ENCODE measurements at regions not wholly inside any gene's neighbourhood (a gene's known extent, or its start where the extent isn't known, plus 50 kb on each side); places are given as distances from the start of the nearest gene placed in this dataset.

DNA sequence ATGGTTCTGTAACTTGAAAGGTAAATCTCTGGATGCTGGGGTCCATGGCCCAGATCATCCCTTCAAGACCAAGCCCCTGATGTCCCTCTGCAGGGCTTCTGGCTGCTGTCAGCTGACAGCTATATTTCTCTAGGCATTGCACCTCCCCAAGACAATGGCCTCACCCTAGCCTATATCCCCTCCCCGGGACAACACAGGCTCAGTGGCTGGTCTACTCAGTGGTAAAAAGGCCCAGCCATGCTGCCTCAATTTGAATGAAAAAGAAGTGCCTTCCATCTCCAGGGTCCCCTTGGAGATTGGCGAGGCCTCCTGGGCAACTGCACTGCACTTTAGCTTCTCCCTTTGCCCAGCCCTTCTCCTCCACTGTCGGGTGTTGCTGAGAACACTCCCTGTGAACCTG, 602.8 kb downstream of the CDH26 start:
- no peak overlapping the region for H3K4me3 ChIP-seq (ENCODE audit: low read depth, low read length)
- H3K9me3 ChIP-seq (ENCODE audit: control insufficient read depth, insufficient read depth, low read depth, low read length), result no peaks in the 10 kb centered on the region
- H3K4me1 ChIP-seq (ENCODE audit: control insufficient read depth, insufficient read depth, low read length), result no peaks in the 10 kb centered on the region
- H3K27ac ChIP-seq (ENCODE audit: extremely low read depth, low read depth, low read length), result no peak overlapping the region
- CTCF ChIA-PET, result no interaction called here
- no peaks in the 10 kb centered on the region for H3K36me3 ChIP-seq (ENCODE audit: control insufficient read depth in 2 of 2, insufficient read depth in 1 of 2, low read length in 2 of 2)
- POLR2A ChIA-PET, result no interaction called here
- TF ChIP-seq ZNF23 (tag by site-specific recombination; IDR thresholded peaks at IDR 0.05; ENCODE audit: borderline replicate concordance), result no peak
- TF ChIP-seq ZNF521 (tag by site-specific recombination; IDR thresholded peaks at IDR 0.05), result no peak
- TF ChIP-seq CTCF (tag by site-specific recombination; IDR thresholded peaks at IDR 0.05), result no peak
- TF ChIP-seq, protein P1, sequence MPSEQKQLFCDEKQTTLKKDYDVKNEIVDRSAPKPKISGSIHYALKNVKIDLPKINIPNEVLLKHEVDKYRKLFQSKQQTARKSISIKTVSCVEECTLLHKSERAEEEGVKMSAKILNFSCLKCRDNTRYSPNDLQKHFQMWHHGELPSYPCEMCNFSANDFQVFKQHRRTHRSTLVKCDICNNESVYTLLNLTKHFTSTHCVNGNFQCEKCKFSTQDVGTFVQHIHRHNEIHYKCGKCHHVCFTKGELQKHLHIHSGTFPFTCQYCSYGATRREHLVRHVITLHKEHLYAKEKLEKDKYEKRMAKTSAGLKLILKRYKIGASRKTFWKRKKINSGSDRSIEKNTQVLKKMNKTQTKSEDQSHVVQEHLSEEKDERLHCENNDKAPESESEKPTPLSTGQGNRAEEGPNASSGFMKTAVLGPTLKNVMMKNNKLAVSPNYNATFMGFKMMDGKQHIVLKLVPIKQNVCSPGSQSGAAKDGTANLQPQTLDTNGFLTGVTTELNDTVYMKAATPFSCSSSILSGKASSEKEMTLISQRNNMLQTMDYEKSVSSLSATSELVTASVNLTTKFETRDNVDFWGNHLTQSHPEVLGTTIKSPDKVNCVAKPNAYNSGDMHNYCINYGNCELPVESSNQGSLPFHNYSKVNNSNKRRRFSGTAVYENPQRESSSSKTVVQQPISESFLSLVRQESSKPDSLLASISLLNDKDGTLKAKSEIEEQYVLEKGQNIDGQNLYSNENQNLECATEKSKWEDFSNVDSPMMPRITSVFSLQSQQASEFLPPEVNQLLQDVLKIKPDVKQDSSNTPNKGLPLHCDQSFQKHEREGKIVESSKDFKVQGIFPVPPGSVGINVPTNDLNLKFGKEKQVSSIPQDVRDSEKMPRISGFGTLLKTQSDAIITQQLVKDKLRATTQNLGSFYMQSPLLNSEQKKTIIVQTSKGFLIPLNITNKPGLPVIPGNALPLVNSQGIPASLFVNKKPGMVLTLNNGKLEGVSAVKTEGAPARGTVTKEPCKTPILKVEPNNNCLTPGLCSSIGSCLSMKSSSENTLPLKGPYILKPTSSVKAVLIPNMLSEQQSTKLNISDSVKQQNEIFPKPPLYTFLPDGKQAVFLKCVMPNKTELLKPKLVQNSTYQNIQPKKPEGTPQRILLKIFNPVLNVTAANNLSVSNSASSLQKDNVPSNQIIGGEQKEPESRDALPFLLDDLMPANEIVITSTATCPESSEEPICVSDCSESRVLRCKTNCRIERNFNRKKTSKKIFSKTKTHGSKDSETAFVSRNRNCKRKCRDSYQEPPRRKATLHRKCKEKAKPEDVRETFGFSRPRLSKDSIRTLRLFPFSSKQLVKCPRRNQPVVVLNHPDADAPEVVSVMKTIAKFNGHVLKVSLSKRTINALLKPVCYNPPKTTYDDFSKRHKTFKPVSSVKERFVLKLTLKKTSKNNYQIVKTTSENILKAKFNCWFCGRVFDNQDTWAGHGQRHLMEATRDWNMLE (tag by site-specific recombination; conservative IDR thresholded peaks at IDR 0.05; ENCODE audit: low read depth), result no peak
- no peak for TF ChIP-seq ZNF510 (tag by site-specific recombination; IDR thresholded peaks at IDR 0.05; ENCODE audit: insufficient replicate concordance)
- no peak for TF ChIP-seq ZSCAN16 (tag by site-specific recombination; IDR thresholded peaks at IDR 0.05)
- TF ChIP-seq ZSCAN30 (tag by site-specific recombination; IDR thresholded peaks at IDR 0.05), result no peak
- no peak for TF ChIP-seq ZNF423 (tag by site-specific recombination; IDR thresholded peaks at IDR 0.05)
- TF ChIP-seq ZNF561 (tag by site-specific recombination; IDR thresholded peaks at IDR 0.05; ENCODE audit: borderline replicate concordance), result no peak
- TF ChIP-seq WT1 (tag by site-specific recombination; IDR thresholded peaks at IDR 0.05), result no peak
- TF ChIP-seq, protein P2, sequence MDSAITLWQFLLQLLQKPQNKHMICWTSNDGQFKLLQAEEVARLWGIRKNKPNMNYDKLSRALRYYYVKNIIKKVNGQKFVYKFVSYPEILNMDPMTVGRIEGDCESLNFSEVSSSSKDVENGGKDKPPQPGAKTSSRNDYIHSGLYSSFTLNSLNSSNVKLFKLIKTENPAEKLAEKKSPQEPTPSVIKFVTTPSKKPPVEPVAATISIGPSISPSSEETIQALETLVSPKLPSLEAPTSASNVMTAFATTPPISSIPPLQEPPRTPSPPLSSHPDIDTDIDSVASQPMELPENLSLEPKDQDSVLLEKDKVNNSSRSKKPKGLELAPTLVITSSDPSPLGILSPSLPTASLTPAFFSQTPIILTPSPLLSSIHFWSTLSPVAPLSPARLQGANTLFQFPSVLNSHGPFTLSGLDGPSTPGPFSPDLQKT (IDR thresholded peaks at IDR 0.05; ENCODE audit: borderline replicate concordance, low read depth, low read length), result no peak
- no peak for TF ChIP-seq ZNF174 (tag by site-specific recombination; IDR thresholded peaks at IDR 0.05)
- TF ChIP-seq, protein P3, sequence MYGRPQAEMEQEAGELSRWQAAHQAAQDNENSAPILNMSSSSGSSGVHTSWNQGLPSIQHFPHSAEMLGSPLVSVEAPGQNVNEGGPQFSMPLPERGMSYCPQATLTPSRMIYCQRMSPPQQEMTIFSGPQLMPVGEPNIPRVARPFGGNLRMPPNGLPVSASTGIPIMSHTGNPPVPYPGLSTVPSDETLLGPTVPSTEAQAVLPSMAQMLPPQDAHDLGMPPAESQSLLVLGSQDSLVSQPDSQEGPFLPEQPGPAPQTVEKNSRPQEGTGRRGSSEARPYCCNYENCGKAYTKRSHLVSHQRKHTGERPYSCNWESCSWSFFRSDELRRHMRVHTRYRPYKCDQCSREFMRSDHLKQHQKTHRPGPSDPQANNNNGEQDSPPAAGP (tag by site-specific recombination; IDR thresholded peaks at IDR 0.05), result no peak
- TF ChIP-seq ZNF274 (IDR thresholded peaks at IDR 0.05; ENCODE audit: low read length), result no peak
- no peak for TF ChIP-seq ZNF274 (tag by site-specific recombination; IDR thresholded peaks at IDR 0.05; ENCODE audit: borderline replicate concordance)
- TF ChIP-seq ZNF157 (tag by site-specific recombination; IDR thresholded peaks at IDR 0.05), result no peak

DNA sequence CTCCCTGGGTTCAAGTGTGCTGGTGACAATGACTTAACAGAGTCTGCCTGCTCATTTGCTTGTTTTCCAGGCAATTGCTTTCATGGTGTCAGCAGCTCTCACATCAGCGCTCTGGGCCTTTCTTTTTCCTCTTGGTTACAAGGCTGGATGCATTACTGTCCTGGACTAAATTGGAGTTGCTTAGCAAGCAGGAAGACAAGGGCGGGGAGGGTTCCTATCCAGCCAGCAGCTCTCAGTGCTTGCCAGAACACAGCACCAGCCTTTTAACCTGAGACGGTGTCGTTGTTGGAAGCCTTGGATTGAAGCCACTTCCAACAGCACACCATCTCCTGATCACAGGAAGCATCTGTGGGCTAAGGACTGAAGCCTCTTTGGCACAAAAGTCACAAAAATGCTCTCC, 606.9 kb downstream of the CDH26 start:
- TF ChIP-seq ZBTB1 (tag by site-specific recombination; IDR thresholded peaks at IDR 0.05) (no peak), WT1 (tag by site-specific recombination; IDR thresholded peaks at IDR 0.05) (no peak), HOXA7 (CRISPR knock-in tag; IDR thresholded peaks at IDR 0.05; ENCODE audit: borderline replicate concordance) (no peak), ZNF23 (tag by site-specific recombination; IDR thresholded peaks at IDR 0.05; ENCODE audit: borderline replicate concordance) (no peak)
- POLR2A ChIA-PET, result no interaction called here
- H3K36me3 ChIP-seq (ENCODE audit: control insufficient read depth in 2 of 2, insufficient read depth in 1 of 2, low read length in 2 of 2), result no peaks in the 10 kb centered on the region
- no peaks in the 10 kb centered on the region for H3K4me1 ChIP-seq (ENCODE audit: control insufficient read depth, insufficient read depth, low read length)
- no peak overlapping the region for H3K4me3 ChIP-seq (ENCODE audit: low read depth, low read length)
- no peaks in the 10 kb centered on the region for H3K9me3 ChIP-seq (ENCODE audit: control insufficient read depth, insufficient read depth, low read depth, low read length)
- CTCF ChIA-PET, result no interaction called here
- H3K27ac ChIP-seq (ENCODE audit: extremely low read depth, low read depth, low read length), result no peak overlapping the region

All from HEK293 (cell line).